Erythroblast (primary cell): ENCODE measurements at regions not wholly inside any gene's neighbourhood (a gene's known extent, or its start where the extent isn't known, plus 50 kb on each side); places are given as distances from the start of the nearest gene placed in this dataset.

Experiments
- GATA1 ChIP-seq: IDR thresholded peaks from 2 replicates; pipeline ENCODE4 v1.6.1; 2011; ENCODE audit warnings: low read depth, mild to moderate bottlenecking, control low read depth, low read length, moderate library complexity
- POLR2A ChIP-seq: IDR thresholded peaks from 2 replicates; pipeline ENCODE4 v1.6.1; 2011; ENCODE audit warnings: mild to moderate bottlenecking, low read length

DNA sequence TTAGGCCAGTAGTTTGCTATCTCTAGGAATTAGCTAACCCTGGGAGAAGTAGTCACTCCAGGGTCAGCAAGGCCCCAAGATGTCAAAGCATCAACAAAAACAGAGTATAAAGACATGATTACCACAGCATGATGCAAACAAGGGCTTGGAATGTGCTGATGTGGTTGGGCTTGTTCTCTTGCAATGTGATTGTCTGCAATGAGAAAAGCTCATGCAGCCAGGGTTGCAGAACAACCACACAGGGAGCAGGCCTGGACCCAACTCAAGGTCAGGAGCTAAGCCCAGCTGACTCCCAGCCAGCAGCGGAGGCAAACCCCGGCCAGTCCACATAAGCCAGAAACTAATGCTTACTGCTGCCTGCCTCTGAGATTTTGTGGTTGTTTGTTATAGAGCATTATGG, 132.4 kb upstream of the ZC3H12C start:
- TF ChIP-seq POLR2A (no peak), GATA1 (no peak)
